ENCODE measurements at regions not wholly inside any gene's neighbourhood (a gene's known extent, or its start where the extent isn't known, plus 50 kb on each side); places are given as distances from the start of the nearest gene placed in this dataset.
A peak's percentile ranks its signal among the peaks of the same experiment; 100 is the strongest.

DNA sequence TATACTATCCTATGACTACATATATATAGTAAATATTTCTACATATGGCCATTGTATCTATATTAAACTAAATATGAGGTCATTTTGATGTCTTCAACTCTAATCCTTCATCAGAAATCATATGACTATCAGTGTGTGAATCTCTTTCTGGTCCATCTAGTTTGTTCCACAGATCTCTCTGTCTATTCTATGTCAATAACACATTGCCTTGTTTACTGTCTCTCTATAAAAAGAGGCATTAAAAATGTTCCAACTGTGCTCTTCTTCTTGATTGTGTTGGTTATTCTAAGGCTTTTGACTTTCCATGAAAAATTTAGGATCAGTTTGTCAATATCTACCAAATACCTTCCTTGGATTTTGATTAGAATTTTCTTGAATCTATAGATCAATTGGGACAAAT, 338.3 kb upstream of the FSTL5 start:
- no peaks in the 10 kb centered on the region for H3K79me2 ChIP-seq (ENCODE audit: low read length)
- H3K4me3 ChIP-seq (ENCODE audit: low read length) = no peak overlapping the region
- H4K20me1 ChIP-seq (ENCODE audit: low read length) = no peaks in the 10 kb centered on the region
- ATAC-seq (no peak), DNase-seq (no peak)
- ChIA-PET CTCF (no interaction called here), POLR2A (ENCODE audit: unreplicated experiment) (no interaction called here)
- no peaks in the 10 kb centered on the region for H3K9me3 ChIP-seq (ENCODE audit: low read length)
- no peaks in the 10 kb centered on the region for H3K27me3 ChIP-seq (ENCODE audit: low read length)
- no peak overlapping the region for H3K27ac ChIP-seq (ENCODE audit: low read length)
- no peak for TF ChIP-seq EZH2phosphoT487 (IDR thresholded peaks at IDR 0.05; ENCODE audit: borderline replicate concordance, low read length)
- no peak for TF ChIP-seq EZH2 (IDR thresholded peaks at IDR 0.05; ENCODE audit: low read length, unreplicated experiment)
- TF ChIP-seq, protein P1, sequence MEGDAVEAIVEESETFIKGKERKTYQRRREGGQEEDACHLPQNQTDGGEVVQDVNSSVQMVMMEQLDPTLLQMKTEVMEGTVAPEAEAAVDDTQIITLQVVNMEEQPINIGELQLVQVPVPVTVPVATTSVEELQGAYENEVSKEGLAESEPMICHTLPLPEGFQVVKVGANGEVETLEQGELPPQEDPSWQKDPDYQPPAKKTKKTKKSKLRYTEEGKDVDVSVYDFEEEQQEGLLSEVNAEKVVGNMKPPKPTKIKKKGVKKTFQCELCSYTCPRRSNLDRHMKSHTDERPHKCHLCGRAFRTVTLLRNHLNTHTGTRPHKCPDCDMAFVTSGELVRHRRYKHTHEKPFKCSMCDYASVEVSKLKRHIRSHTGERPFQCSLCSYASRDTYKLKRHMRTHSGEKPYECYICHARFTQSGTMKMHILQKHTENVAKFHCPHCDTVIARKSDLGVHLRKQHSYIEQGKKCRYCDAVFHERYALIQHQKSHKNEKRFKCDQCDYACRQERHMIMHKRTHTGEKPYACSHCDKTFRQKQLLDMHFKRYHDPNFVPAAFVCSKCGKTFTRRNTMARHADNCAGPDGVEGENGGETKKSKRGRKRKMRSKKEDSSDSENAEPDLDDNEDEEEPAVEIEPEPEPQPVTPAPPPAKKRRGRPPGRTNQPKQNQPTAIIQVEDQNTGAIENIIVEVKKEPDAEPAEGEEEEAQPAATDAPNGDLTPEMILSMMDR (conservative IDR thresholded peaks at IDR 0.05; ENCODE audit: low read depth, low read length) = no peak
- no peaks in the 10 kb centered on the region for H3K9me2 ChIP-seq (replicated peaks; ENCODE audit: low read length)
- no peaks in the 10 kb centered on the region for H3K4me1 ChIP-seq (ENCODE audit: insufficient read depth, low read length)
- H3K36me3 ChIP-seq (ENCODE audit: low read depth, low read length) = no peaks in the 10 kb centered on the region
- no peak overlapping the region for H3K9ac ChIP-seq (ENCODE audit: low read length)
- intact Hi-C loops (cut with micrococcal nuclease) = no loop called here
- no TSS peak for BruUV-seq (replicated peaks)
- no peaks in the 10 kb centered on the region for H3F3A ChIP-seq (ENCODE audit: low read length, unreplicated experiment)
- H2AFZ ChIP-seq (ENCODE audit: low read length) = no peak overlapping the region
- no peak overlapping the region for H3K4me2 ChIP-seq (ENCODE audit: low read length)

DNA sequence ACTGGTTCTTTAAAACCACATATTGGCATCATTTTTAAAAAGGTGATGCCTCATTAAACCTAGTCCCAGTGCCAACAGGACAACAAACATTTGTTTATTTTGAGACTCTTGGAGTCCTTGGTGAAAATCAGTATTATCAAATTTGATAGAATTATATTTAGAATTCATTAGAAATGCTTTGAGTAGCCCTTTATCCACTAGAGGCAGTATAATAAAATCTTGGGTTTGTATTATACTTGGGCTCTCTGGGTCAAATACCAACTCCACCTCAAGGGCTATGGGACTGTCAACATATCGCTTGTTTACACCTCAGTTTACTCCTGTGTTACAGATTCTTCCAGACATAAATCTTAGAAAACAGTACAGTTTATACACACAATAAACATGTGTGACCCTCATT, 335.7 kb upstream of the FSTL5 start:
- no peak overlapping the region for H3K4me3 ChIP-seq (ENCODE audit: low read length)
- no peak overlapping the region for H3K27ac ChIP-seq (ENCODE audit: low read length)
- intact Hi-C loops (cut with micrococcal nuclease) = loop anchor here (5.0 kb wide), 1 partner anchor 1048 kb away; no protein-coding TSS in a partner anchor
- TF ChIP-seq, protein P1 (conservative IDR thresholded peaks at IDR 0.05; ENCODE audit: low read depth, low read length) = peak; percentile 56
- TF ChIP-seq EZH2 (IDR thresholded peaks at IDR 0.05; ENCODE audit: low read length, unreplicated experiment) (no peak), EZH2phosphoT487 (IDR thresholded peaks at IDR 0.05; ENCODE audit: borderline replicate concordance, low read length) (no peak)
- no peak overlapping the region for H3K9ac ChIP-seq (ENCODE audit: low read length)
- no peak overlapping the region for H2AFZ ChIP-seq (ENCODE audit: low read length)
- H3K4me1 ChIP-seq (ENCODE audit: insufficient read depth, low read length) = no peaks in the 10 kb centered on the region
- ATAC-seq (no peak), DNase-seq (peak; percentile 30)
- ChIA-PET CTCF (no interaction called here), POLR2A (ENCODE audit: unreplicated experiment) (no interaction called here)
- H3K9me3 ChIP-seq (ENCODE audit: low read length) = no peaks in the 10 kb centered on the region
- no peaks in the 10 kb centered on the region for H4K20me1 ChIP-seq (ENCODE audit: low read length)
- no peaks in the 10 kb centered on the region for H3K36me3 ChIP-seq (ENCODE audit: low read depth, low read length)
- H3F3A ChIP-seq (ENCODE audit: low read length, unreplicated experiment) = no peaks in the 10 kb centered on the region
- H3K27me3 ChIP-seq (ENCODE audit: low read length) = no peaks in the 10 kb centered on the region
- no peak overlapping the region for H3K4me2 ChIP-seq (ENCODE audit: low read length)
- no TSS peak for BruUV-seq (replicated peaks)
- H3K79me2 ChIP-seq (ENCODE audit: low read length) = no peaks in the 10 kb centered on the region
- no peaks in the 10 kb centered on the region for H3K9me2 ChIP-seq (replicated peaks; ENCODE audit: low read length)

DNA sequence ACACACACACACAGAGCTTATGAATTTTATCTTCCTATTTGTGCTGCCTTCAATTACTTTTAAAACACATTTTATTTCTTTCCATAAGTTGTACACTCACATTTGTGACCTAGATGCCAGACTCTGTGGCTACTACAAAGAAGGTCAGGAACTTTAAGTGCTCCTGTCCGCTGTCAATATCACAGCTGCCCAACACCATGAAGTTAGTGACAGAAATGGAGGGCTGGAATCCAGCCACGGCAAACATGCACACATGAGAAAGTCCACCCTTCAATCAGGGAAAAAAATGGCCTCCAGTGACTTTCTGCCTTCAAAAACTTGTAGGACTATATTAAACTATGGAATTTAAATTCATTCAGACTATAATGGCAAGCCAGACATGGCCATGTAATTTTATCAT, 334.4 kb upstream of the FSTL5 start:
- no peaks in the 10 kb centered on the region for H3K79me2 ChIP-seq (ENCODE audit: low read length)
- ChIA-PET POLR2A (ENCODE audit: unreplicated experiment) (no interaction called here), CTCF (no interaction called here)
- no peak overlapping the region; the same call in 1 of the 2 replicates for H3K4me2 ChIP-seq (ENCODE audit: low read length)
- H3F3A ChIP-seq (ENCODE audit: low read length, unreplicated experiment) = no peaks in the 10 kb centered on the region
- no TSS peak for BruUV-seq (replicated peaks)
- TF ChIP-seq, protein P1 (conservative IDR thresholded peaks at IDR 0.05; ENCODE audit: low read depth, low read length) = no peak
- TF ChIP-seq EZH2 (IDR thresholded peaks at IDR 0.05; ENCODE audit: low read length, unreplicated experiment) (no peak), EZH2phosphoT487 (IDR thresholded peaks at IDR 0.05; ENCODE audit: borderline replicate concordance, low read length) (no peak)
- DNase-seq (no peak), ATAC-seq (no peak)
- no peak overlapping the region for H3K9ac ChIP-seq (ENCODE audit: low read length)
- H3K9me3 ChIP-seq (ENCODE audit: low read length) = no peaks in the 10 kb centered on the region
- no peaks in the 10 kb centered on the region for H3K27me3 ChIP-seq (ENCODE audit: low read length)
- H3K9me2 ChIP-seq (replicated peaks; ENCODE audit: low read length) = no peaks in the 10 kb centered on the region
- H3K4me3 ChIP-seq (ENCODE audit: low read length) = no peak overlapping the region
- H2AFZ ChIP-seq (ENCODE audit: low read length) = no peak overlapping the region
- H3K27ac ChIP-seq (ENCODE audit: low read length) = no peak overlapping the region
- intact Hi-C loops (cut with micrococcal nuclease) = loop anchor here (5.0 kb wide), 1 partner anchor 1049 kb away; no protein-coding TSS in a partner anchor
- H4K20me1 ChIP-seq (ENCODE audit: low read length) = no peaks in the 10 kb centered on the region
- H3K4me1 ChIP-seq (ENCODE audit: insufficient read depth, low read length) = no peaks in the 10 kb centered on the region
- H3K36me3 ChIP-seq (ENCODE audit: low read depth, low read length) = no peaks in the 10 kb centered on the region

All from PC-3 (cell line).